ENCODE measurements at regions not wholly inside any gene's neighbourhood (a gene's known extent, or its start where the extent isn't known, plus 50 kb on each side); places are given as distances from the start of the nearest gene placed in this dataset.

DNA sequence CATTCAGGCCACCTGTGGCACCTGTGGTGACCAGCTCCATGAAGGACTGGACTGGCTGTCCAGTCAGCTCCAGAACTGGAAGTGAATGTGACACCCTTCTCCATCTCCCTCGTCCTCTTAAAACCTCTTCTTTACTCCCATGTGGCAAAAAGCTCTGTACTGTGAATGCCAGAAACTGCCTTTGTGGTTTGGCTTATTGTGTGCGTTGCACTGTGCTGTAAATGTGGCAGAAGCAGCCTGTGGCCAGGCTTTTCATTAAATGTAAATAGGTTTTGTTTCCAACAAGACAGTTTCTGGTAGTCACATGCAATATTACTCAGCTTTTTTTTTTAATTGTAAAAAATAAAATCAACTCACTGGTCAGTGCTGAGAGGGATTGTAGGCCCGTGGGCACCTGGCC, 453.7 kb downstream of the ATP23 start:
- TF ChIP-seq, protein P1, sequence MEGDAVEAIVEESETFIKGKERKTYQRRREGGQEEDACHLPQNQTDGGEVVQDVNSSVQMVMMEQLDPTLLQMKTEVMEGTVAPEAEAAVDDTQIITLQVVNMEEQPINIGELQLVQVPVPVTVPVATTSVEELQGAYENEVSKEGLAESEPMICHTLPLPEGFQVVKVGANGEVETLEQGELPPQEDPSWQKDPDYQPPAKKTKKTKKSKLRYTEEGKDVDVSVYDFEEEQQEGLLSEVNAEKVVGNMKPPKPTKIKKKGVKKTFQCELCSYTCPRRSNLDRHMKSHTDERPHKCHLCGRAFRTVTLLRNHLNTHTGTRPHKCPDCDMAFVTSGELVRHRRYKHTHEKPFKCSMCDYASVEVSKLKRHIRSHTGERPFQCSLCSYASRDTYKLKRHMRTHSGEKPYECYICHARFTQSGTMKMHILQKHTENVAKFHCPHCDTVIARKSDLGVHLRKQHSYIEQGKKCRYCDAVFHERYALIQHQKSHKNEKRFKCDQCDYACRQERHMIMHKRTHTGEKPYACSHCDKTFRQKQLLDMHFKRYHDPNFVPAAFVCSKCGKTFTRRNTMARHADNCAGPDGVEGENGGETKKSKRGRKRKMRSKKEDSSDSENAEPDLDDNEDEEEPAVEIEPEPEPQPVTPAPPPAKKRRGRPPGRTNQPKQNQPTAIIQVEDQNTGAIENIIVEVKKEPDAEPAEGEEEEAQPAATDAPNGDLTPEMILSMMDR (IDR thresholded peaks at IDR 0.05), result no peak
- H3K4me3 ChIP-seq, result no peak overlapping the region
- H3K27ac ChIP-seq, result no peak overlapping the region
- no peaks in the 10 kb centered on the region for H3K36me3 ChIP-seq
- no peak for ATAC-seq
- no peak for DNase-seq
- no peaks in the 10 kb centered on the region for H3K27me3 ChIP-seq
- no peaks in the 10 kb centered on the region for H3K4me1 ChIP-seq
- intact Hi-C loops (cut with DNase I), result no loop called here
- H3K9me3 ChIP-seq, result no peaks in the 10 kb centered on the region

DNA sequence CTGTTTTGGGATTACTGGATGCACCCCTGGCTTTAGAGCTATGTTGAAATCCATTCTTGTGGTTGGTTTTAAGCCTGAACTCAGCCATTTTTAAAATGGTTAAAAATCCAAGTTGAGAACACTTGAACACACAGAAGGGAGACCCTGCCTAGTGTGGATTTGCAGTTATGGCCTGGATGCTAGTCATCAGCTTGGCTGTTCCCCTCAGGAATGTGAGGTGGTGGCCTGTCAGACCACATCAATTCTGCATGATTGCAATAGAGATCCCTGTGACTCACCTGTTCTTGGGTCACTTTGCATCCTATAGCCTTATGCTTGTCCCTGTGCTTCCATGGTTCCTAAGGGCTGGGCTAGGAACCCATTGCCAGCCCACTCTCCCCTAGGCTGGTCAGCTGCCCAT, 454.1 kb downstream of the ATP23 start:
- no peaks in the 10 kb centered on the region for H3K4me1 ChIP-seq
- no peaks in the 10 kb centered on the region for H3K36me3 ChIP-seq
- H3K9me3 ChIP-seq, result no peaks in the 10 kb centered on the region
- no peak overlapping the region for H3K27ac ChIP-seq
- H3K4me3 ChIP-seq, result no peak overlapping the region
- intact Hi-C loops (cut with DNase I), result no loop called here
- no peak for ATAC-seq
- DNase-seq, result no peak
- TF ChIP-seq, protein P1 (IDR thresholded peaks at IDR 0.05), result no peak
- no peaks in the 10 kb centered on the region for H3K27me3 ChIP-seq

DNA sequence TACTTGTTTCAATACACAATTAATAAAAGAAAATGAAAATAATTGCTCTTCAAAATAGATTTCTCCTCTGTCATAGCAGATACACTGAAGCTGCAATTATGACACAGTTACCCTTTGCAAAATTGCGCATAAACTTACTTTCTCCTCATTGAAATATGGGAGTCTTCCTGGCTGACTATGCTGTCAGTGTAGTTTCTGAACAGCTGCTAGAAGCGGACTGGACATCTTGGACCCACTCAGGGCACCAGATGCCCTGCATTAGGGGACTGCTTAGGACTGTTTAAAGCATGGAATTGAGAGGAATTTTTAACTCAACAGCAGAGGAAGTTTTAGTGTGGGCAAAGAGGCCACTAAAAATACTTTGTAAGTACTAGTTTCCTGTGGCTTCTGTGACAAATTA, 454.9 kb downstream of the ATP23 start:
- Histone ChIP-seq H3K27me3 (no peaks in the 10 kb centered on the region), H3K36me3 (no peaks in the 10 kb centered on the region), H3K4me1 (no peaks in the 10 kb centered on the region), H3K9me3 (no peaks in the 10 kb centered on the region), H3K4me3 (no peak overlapping the region), H3K27ac (no peak overlapping the region)
- TF ChIP-seq, protein P1 (IDR thresholded peaks at IDR 0.05), result no peak
- DNase-seq, result no peak
- intact Hi-C loops (cut with DNase I), result no loop called here
- no peak for ATAC-seq

DNA sequence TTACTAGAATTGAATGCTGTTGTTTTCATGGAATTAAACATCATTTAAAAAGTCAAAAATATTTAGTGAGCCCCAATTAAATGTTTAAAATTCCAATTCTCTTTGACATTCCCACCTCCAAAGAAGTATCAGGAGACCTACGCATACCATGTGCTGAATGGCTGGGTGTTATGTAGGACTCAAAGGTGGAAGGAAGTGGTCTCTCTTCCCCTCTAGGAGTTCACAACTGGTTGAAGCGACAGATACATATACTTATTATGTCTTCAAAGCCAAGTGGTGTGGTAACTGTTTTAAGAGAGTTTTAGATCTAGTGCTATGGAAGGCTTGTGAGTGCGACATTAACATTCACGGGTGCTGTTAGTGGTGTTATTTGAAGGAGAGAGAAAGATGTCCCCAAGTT, 464.0 kb downstream of the ATP23 start:
- no peak for ATAC-seq
- H3K36me3 ChIP-seq, result no peaks in the 10 kb centered on the region
- no peaks in the 10 kb centered on the region for H3K27me3 ChIP-seq

DNA sequence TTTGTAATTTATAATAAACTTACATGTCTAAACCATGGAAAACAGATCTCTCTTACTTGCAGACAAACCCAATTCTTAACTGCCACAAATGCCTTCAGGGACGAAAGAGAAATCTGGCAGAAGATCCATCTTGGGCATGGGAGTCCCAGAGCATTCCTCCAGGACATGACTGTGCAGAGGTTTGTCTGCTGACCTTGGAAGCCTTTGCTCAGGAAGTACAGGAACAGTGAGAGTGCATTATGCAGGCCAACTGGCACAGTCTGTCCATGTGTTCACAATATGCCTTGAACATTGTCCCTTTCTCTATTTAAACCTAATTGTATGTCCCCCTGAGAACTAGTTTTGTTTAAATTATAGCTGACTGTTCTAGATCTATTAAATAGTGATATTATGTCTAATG, 467.1 kb downstream of the ATP23 start:
- no peak overlapping the region for H3K4me3 ChIP-seq
- no peaks in the 10 kb centered on the region for H3K9me3 ChIP-seq
- H3K36me3 ChIP-seq, result no peaks in the 10 kb centered on the region
- no peak for ATAC-seq
- H3K27ac ChIP-seq, result no peak overlapping the region
- H3K27me3 ChIP-seq, result no peaks in the 10 kb centered on the region
- no peaks in the 10 kb centered on the region for H3K4me1 ChIP-seq
- intact Hi-C loops (cut with DNase I), result no loop called here
- TF ChIP-seq, protein P1 (IDR thresholded peaks at IDR 0.05), result no peak
- no peak for DNase-seq

More for the DNA sequence above, 464.0 kb downstream of the ATP23 start:
- DNase-seq, result no peak
- TF ChIP-seq, protein P1 (IDR thresholded peaks at IDR 0.05), result no peak
- no peak overlapping the region for H3K27ac ChIP-seq
- no peaks in the 10 kb centered on the region for H3K9me3 ChIP-seq
- H3K4me1 ChIP-seq, result no peaks in the 10 kb centered on the region
- H3K4me3 ChIP-seq, result no peak overlapping the region
- intact Hi-C loops (cut with DNase I), result no loop called here

DNA sequence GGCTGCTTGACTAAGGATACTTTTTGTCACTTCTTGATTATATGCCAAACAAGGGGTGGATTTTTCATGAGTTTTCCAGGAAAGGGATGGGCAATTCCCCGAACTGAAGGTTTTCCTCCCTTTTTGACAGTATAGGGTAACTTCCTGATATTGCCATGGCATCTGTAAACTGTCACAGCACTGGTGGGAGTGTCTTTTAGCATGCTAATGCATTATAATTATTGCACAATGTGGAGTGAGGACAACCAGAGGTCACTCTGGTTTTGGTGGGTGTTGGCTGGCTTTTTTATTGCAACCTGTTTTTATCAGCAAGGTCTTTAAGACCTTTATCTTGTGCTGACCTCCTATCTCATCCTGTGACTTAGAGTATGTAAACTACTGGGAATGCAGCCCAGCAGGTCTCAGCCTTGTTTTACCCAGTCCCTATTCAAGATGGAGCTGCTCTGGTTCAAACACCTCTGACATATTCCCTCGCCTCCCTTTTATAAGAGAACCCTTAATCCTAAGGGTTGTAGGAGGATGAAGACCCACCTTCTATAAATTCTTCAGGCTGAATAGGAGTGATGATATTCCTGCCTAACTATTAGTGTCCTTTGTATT, 471.2 kb downstream of the ATP23 start:
- Histone ChIP-seq H3K27ac (no peak overlapping the region), H3K4me1 (no peaks in the 10 kb centered on the region), H3K4me3 (no peak overlapping the region), H3K27me3 (no peaks in the 10 kb centered on the region), H3K36me3 (no peaks in the 10 kb centered on the region), H3K9me3 (no peaks in the 10 kb centered on the region)
- ATAC-seq (no peak), DNase-seq (no peak)
- intact Hi-C loops (cut with DNase I), result no loop called here
- TF ChIP-seq, protein P1 (IDR thresholded peaks at IDR 0.05), result no peak
